Activated T-cell treated with anti-CD3 and anti-CD28 coated beads for 4 hours (primary cell): ENCODE measurements at regions not wholly inside any gene's neighbourhood (a gene's known extent, or its start where the extent isn't known, plus 50 kb on each side); places are given as distances from the start of the nearest gene placed in this dataset.
"Not testable (repeated sequence)": the region's sequence is repeated elsewhere in the genome, so short reads cannot be mapped to it uniquely, and the experiment has no call there.

ENCODE experiments used
- DNase-seq: peaks from one replicate; pipeline ENCODE4 v3.0.0-alpha.2; 2020

DNA sequence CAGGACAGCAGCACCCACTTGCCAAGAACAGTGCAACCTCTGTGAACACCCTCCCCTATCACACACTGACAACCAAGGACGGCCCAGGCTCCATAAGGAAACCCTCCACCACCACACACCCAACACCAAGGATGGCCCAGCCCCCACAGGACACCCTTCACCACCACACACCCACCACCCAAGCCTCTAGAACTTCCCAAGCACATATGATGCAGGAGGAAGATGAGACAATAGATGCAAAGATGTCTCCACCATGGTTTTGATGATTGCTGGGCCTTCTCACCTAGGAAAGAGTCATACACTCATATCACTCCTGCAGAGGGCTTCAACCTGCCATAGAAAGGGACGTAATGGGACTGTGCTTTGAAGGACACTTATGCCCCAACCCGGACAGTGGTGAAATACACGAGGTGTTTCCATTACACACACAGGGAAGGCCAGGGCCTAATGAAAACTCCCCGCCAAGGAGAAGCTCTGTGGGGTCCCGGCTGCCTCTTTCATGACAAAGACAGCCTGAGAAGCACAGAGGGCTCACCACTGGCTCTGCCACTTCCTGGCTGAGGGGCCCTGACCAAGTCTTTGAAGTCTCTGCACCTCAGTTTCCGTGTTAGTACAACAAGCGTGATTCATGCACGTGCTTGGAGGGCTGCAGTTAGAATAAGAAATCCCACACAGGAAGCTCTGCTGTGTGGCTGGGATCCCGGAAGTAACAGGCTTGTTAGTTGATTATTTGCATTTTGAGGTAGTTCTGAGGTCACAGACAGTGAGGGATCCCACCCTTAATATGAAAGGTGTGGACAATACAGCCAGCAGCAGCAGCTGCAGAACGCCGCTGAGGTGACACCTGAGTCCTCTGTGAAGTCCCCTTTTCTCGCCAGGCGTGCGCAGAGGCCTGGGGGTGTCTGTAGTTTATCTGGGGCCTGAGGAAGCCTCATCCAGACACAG lies 61.9 kb upstream of the ATP12A start:
- DNase-seq: peak; percentile 29

DNA sequence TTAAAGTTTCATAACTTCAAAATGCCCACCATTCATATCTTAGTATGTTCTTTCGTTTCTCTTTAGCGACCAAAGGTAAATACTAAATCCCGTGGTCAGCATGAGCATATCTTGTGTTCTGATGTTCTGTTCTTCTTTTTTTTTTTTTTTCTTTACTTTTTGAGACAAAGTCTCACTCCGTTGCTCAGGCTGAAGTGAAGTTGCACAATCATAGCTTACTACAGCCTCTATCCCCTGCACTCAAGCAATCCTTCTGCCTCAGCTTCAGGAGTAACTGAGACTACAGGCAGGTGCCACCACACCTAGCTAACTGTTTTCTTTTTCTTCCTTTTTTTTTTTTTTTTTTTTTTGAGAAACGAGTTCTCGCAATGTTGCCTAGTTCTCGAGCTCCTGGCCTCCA lies 60.9 kb upstream of the ATP12A start:
- DNase-seq: no peak

DNA sequence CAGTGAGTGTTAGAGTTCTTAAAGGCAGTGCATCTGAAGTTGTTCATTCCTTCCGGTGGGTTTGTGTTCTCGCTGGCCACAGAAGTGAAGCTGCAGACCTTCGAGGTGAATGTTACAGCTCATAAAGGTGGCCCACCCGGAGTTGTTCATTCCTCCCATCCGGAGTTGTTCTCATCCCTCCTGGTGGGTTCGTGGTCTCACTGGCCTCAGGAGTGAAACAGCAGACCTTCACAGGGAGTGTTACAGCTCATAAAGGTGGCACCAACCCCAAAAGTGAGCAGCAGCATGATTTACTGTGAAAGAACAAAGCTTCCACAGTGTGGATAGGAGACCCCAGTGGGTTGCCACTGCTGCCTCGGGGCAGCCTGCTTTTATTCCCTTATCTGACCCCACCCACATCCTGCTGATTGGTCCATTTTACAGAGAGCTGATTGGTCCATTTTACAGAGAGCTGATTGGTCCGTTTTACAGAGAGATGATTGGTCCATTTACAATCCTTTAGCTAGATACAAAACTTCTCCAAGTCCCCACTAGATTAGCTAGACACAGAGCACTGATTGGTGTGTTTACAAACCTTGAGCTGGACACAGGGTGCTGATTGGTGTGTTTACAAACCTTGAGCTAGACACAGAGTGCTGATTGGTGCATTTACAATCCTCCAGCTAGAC lies 57.6 kb upstream of the ATP12A start:
- not testable (repeated sequence) for DNase-seq

DNA sequence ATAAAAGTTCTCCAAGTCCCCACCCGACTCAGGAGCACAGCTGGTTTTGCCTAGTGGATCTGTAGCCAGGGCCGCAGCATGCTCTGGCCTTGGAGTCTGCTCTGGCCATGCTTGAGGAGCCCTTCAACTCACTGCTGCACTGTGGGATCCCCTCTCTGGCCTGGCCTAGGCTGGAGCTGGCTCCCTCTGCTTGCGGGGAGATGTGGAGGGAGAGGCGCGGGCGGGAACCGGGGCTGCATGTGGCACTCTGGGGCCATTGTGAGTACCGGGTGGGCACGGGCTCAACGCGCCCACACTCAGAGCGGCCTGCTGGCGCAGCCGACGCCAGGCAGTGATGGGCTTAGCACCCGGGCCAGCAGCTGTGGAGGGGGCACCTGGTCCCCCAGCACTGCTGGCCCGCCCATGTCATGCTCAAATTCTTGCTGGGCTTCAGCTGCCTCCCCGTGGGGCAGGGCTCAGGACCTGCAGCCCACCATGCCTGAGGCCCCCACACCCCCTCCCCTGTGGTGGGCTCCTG lies 57.0 kb upstream of the ATP12A start:
- DNase-seq: no peak

DNA sequence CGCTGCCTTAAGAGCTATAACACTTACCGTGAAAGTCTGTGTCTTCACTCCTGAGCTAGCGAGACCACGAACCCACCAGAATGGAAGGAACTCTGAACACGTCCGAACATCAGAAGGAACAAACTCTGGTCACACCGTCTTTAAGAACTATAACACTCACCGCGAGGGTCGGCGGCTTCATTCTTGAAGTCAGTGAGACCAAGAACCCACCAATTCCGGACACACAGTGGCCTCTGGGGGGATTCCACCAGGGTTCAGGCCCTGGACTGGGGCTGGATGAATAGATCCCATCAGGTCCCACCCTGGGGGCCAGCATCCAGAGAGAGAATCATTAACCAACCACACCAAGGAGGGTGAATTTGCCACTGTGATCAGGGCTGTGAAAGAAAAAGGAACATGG lies 55.8 kb upstream of the ATP12A start:
- no peak for DNase-seq

DNA sequence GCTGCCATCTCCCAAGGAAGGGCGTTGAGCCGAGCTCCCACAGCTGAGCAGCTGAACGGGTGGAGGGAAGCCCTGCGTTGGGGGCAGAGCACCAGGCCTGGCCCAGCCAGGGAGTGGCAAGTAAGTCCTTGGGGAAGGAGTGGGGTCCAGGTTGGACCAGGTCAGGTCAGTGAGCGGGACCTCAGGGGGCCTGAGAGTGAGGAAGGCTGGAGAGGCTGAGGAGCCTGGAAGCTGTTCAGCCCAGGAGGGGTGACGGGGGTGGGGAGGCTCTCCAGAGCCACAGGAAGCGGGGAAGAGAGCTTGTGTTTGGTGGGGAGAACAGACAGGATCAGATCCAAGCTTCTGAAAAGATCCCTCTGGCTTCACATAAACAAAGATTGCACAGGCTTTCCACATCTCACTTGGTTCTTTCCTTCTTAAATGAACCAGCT lies 55.4 kb upstream of the ATP12A start:
- no peak for DNase-seq

DNA sequence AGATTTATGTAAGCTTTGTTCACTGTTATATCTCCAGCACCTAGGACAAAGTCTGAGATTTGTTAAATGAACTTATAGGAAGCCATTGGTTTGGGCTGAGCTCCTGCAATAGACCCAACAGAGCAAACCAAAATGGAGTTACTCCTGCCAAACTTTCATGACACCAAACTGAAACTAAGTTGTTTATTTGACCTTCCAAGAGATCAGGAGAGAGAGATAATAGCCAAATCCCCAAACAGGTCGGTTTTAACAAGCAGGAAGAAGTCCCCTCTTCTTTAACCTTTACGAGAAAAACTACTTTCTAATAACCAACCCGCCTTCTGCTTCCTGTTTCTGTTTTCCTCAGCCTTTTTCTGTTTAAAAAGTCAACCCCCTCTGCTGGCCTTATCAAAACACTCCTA lies 54.9 kb upstream of the ATP12A start:
- DNase-seq: no peak

DNA sequence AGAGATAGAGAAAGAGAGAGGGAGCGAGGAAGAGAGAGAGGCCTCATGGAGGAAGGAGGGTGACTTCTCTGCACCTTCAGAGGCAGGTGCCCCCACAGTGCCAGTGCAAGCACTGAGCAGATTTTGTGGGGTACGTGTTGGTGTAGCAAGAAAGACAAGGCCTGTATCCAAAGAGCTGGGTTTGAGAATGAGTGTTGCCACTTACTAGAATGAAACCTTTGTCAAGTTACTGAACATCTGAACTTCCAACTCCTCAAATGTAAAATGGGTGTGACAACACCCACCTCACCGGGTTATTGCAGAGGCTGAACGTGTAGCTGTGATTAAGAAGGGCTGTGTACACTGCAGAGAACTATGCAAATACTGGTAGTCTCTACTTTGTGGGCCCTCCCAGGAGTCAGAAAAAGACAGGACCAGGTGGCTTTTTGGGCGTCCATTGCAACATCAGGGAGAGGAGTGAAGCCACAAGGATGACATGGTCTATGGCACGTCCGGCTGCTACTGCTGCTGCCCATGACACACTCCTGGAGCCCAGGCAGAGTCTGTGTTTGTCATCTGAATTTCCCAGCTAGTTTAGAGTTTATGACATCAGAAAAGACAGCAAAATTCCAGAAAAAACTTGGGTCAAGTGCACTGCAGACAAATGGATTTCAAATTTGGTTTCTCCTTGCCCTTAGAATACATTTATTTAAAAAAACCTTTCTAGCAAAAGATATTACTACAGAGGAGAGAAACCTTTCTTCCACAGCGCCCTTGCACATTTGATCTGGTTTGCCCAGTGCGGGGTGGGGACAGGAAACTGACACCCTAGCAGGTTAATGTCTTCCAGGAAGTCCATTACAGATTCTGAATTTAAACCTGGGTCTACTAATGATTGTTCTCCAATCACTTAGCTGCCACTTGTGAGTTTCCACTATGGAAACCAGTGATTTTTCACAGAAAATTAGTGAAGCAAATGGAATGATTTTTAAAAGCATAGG lies 54.0 kb upstream of the ATP12A start:
- DNase-seq: no peak

DNA sequence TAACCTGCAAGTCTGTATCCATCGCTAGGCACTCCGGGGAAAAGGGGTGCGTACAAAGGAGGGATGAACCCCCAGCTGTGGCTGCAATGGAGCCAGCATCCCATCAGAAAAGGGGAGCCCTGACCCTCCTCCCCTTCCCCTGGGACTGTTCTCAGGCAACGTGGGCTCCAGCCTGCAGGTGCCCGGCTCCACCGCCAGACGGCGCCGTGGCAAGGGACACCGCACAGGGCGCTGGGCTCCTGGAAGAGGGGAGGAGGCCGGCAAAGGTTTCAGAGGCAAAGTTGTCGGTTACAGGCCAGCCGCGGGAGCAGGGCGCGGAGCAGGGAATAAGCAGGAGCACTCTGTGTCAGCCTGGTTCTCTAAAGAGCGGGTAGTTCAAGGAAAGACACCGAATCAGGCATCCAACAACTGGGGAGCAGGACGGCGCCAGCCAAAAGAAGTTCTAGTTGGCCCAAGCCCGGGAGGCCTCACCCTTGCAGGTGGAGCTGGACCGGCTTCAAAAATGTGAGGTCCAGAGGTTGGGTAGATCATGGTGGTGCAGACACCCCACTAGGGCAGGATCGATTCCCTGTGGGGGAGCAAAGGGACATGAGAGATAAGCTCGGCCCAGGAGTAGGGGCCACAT lies 53.0 kb upstream of the ATP12A start:
- no peak for DNase-seq

DNA sequence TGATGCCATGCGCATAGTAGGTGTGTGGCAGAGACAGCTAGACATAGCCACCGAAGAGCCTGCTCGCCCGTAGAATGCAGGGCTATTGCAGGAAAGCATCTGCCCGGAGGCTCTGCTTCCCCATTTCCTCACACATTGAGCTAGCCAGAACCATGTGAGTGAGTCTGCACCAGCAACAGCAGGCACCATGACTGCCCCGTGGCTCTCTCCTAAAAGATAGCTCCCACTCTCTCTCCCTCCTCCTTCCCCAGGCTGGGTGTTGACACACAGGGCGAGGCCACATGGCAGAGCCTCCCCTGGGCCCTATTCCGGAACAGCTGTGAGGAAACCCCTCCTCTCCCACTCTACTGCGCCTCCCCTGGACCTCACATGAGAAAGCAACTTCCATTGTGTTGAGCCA lies 52.3 kb upstream of the ATP12A start:
- no peak for DNase-seq

DNA sequence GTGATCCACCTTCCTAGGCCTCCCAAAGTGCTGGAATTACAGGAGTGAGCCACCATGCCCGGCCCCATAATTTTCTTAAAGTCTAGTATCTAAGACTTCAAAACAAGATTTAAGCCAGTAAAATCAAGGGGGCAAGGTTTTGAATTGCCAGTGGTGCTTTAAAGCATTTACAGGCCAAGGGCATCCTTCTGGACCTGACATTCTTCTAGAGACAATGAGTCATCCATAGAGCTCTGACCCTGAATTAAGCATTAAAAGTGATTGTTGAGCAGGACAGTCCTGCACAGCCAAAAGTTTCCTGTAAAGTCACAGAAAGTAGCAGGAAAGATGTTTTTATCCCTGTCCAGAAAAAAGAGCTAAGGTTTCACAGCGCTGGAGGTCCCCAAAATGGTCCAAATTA lies 50.9 kb upstream of the ATP12A start:
- no peak for DNase-seq

DNA sequence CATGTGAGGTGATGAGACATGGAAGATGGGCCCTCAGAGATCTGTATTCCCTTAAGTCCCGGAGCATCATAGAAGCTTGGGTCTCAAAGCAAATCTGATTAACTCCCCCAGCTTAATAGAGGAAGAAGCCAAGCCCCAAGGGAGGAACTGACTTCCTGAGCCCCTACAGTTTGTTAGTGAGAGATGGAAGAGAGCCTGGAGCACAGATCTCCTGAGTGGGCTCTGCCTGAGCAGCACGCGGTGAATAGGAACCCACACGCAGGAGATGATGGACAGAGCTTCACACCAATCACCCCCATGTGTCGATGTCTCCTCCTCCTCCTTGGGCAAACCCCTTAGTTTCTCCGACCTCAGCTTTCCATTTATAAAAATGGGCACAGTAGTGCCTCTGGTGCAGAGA lies 50.1 kb upstream of the ATP12A start:
- no peak for DNase-seq
